NOMO-1 treated with dmso at 0.1 percent for 144 hours (cell line): ENCODE measurements at regions not wholly inside any gene's neighbourhood (a gene's known extent, or its start where the extent isn't known, plus 50 kb on each side); places are given as distances from the start of the nearest gene placed in this dataset.

Source experiments
- DNase-seq: peaks from one replicate; lab custom pipeline; 2025; ENCODE audit not compliant: unreplicated experiment; lab: John Stamatoyannopoulos, UW

GRCh38 chr3:43970351-43970750 is 271.3 kb upstream of the TOPAZ1 start:
- DNase-seq: no peak

- DNase-seq: no peak
Observed at GRCh38 chr3:43970920-43971319, 270.8 kb upstream of the TOPAZ1 start.

- no peak for DNase-seq
Observed at GRCh38 chr3:43971486-43971885, 270.2 kb upstream of the TOPAZ1 start.

GRCh38 chr3:43978708-43979107 is 263.0 kb upstream of the TOPAZ1 start:
- DNase-seq: no peak

- no peak for DNase-seq
Observed at GRCh38 chr3:43979645-43980044, 262.0 kb upstream of the TOPAZ1 start.

- no peak for DNase-seq
Observed at GRCh38 chr3:43994657-43995546, 246.8 kb upstream of the TOPAZ1 start.

- DNase-seq: peak; percentile 27
Observed at GRCh38 chr3:43995547-43996378, 245.9 kb upstream of the TOPAZ1 start.

GRCh38 chr3:43996379-43997301 is 245.0 kb upstream of the TOPAZ1 start:
- DNase-seq: peak; percentile 43

GRCh38 chr3:43997316-43997715 is 244.4 kb upstream of the TOPAZ1 start:
- DNase-seq: no peak

GRCh38 chr3:43997788-43998369 is 243.8 kb upstream of the TOPAZ1 start:
- DNase-seq: no peak

- DNase-seq: no peak
Observed at GRCh38 chr3:43998370-43998835, 243.3 kb upstream of the TOPAZ1 start.

- DNase-seq: no peak
Observed at GRCh38 chr3:43998836-43999727, 242.6 kb upstream of the TOPAZ1 start.

- DNase-seq: no peak
Observed at GRCh38 chr3:43999728-44000319, 241.9 kb upstream of the TOPAZ1 start.

- DNase-seq: no peak
Observed at GRCh38 chr3:44000586-44000985, 241.1 kb upstream of the TOPAZ1 start.

- DNase-seq: no peak
Observed at GRCh38 chr3:44001072-44001471, 240.6 kb upstream of the TOPAZ1 start.

- no peak for DNase-seq
Observed at GRCh38 chr3:44003801-44004200, 237.9 kb upstream of the TOPAZ1 start.

- DNase-seq: no peak
Observed at GRCh38 chr3:44011680-44012079, 230.0 kb upstream of the TOPAZ1 start.

GRCh38 chr3:44012160-44012899 is 229.4 kb upstream of the TOPAZ1 start:
- no peak for DNase-seq
